Adrenal gland (tissue), 5 donors: ENCODE measurements at regions not wholly inside any gene's neighbourhood (a gene's known extent, or its start where the extent isn't known, plus 50 kb on each side); places are given as distances from the start of the nearest gene placed in this dataset.

Experiments
- CTCF ChIP-seq, 6 experiments: fragments of 450-650 bp in 4 of 6; fragments of 200-600 bp in 2 of 6; sonication (generic) in 1 of 6; IDR thresholded peaks; 1 replicate in 5 of 6; 2 replicates in 1 of 6; pipeline versions ENCODE4 v1.5.1 to v1.8.0; 2016 to 2021; ENCODE audit warnings: antibody characterized with exemption in 6 of 6, mild to moderate bottlenecking in 2 of 6, moderate library complexity in 1 of 6
- POLR2A ChIP-seq, 2 donors: fragments of 450-650 bp; IDR thresholded peaks; one replicate each; pipeline ENCODE4 v1.6.1; 2017; ENCODE audit warnings: antibody characterized with exemption in 2 of 2, mild to moderate bottlenecking in 2 of 2, moderate library complexity in 1 of 2
- donor health status: DM: no; HTN: no; CAD: no.

GRCh38 chr20:63066506-63067265 lies 59.9 kb upstream of the BHLHE23 start:
- TF ChIP-seq POLR2A (IDR thresholded peaks at IDR 0.05): no peak
- TF ChIP-seq CTCF (IDR thresholded peaks at IDR 0.05): no peak
